OCI-LY1 (cell line): ENCODE measurements at regions not wholly inside any gene's neighbourhood (a gene's known extent, or its start where the extent isn't known, plus 50 kb on each side); places are given as distances from the start of the nearest gene placed in this dataset.

Experiments used
- H2AFZ ChIP-seq: fragments of 200-600 bp; sonication (generic), shearing (Covaris generic); 2 replicates; pipeline ENCODE4 v1.6.0; 2014; ENCODE audit warnings: antibody characterized with exemption, mild to moderate bottlenecking, low read length
- H3F3A ChIP-seq: fragments of 200-600 bp; sonication (generic), shearing (Covaris generic); 2 replicates; pipeline ENCODE4 v1.6.0; 2014; ENCODE audit warnings: mild to moderate bottlenecking, antibody characterized with exemption, low read length, moderate library complexity; ENCODE audit not compliant: insufficient read depth
- H3K27ac ChIP-seq: fragments of 200-600 bp; sonication (generic); 2 replicates; pipeline ENCODE4 v1.5.1; 2014; ENCODE audit warnings: low read length, mixed run types, mild to moderate bottlenecking, low read depth; ENCODE audit not compliant: poor library complexity, severe bottlenecking
- H3K27me3 ChIP-seq: fragments of 200-600 bp; sonication (generic); 2 replicates; pipeline ENCODE4 v1.6.0; 2014; ENCODE audit warnings: antibody characterized with exemption, mild to moderate bottlenecking, low read length, moderate library complexity; ENCODE audit not compliant: insufficient read depth
- H3K36me3 ChIP-seq: fragments of 200-600 bp; sonication (generic); 2 replicates; pipeline ENCODE4 v1.6.1; 2014; ENCODE audit warnings: mild to moderate bottlenecking, antibody characterized with exemption, low read length, moderate library complexity, mixed read lengths; ENCODE audit not compliant: insufficient read depth
- H3K4me1 ChIP-seq: fragments of 200-600 bp; sonication (generic); 2 replicates; pipeline ENCODE4 v1.5.1; 2014; ENCODE audit warnings: mild to moderate bottlenecking, low read length, moderate library complexity; ENCODE audit not compliant: insufficient read depth, severe bottlenecking
- H3K4me2 ChIP-seq: fragments of 200-600 bp; sonication (generic), shearing (Covaris generic); 2 replicates; pipeline ENCODE4 v1.6.1; 2014; ENCODE audit warnings: low read length
- H3K4me3 ChIP-seq: fragments of 200-600 bp; sonication (generic); 2 replicates; pipeline ENCODE4 v1.5.1; 2014; ENCODE audit warnings: low read length, low read depth, mild to moderate bottlenecking, mixed read lengths; ENCODE audit not compliant: poor library complexity, severe bottlenecking
- H3K79me2 ChIP-seq: fragments of 200-600 bp; shearing (Covaris generic); 2 replicates; pipeline ENCODE4 v1.6.1; 2016; ENCODE audit warnings: mixed run types, low read length, mixed read lengths; ENCODE audit not compliant: insufficient read depth
- H3K9ac ChIP-seq: fragments of 200-600 bp; sonication (generic), shearing (Covaris generic); 2 replicates; pipeline ENCODE4 v1.6.1; 2014; ENCODE audit warnings: mild to moderate bottlenecking, low read length, mixed read lengths
- H3K9me2 ChIP-seq: fragments of 200-600 bp; sonication (generic), shearing (Covaris generic); 2 replicates; pipeline ENCODE4 v1.6.1; 2014; ENCODE audit warnings: low read depth, mild to moderate bottlenecking, low read length, mixed read lengths
- H3K9me3 ChIP-seq: fragments of 200-600 bp; shearing (Covaris generic); 2 replicates; pipeline ENCODE4 v1.6.1; 2014; ENCODE audit warnings: low read length, mixed read lengths
- H4K20me1 ChIP-seq: fragments of 200-600 bp; sonication (generic), shearing (Covaris generic); 2 replicates; pipeline ENCODE4 v1.6.0; 2016; ENCODE audit warnings: mild to moderate bottlenecking, low read length; ENCODE audit not compliant: insufficient read depth
- CTCF ChIP-seq: fragments of 200-600 bp; sonication (generic), shearing (Covaris generic); IDR thresholded peaks from 2 replicates; pipeline ENCODE4 v1.5.1; 2017; ENCODE audit warnings: mild to moderate bottlenecking, antibody characterized with exemption, low read length, moderate library complexity, mixed read lengths
- EZH2 ChIP-seq: fragments of 200-600 bp; sonication (generic), shearing (Covaris generic); IDR thresholded peaks from 2 replicates; pipeline ENCODE4 v1.8.0; 2017; ENCODE audit warnings: borderline replicate concordance, mixed run types, mild to moderate bottlenecking, antibody characterized with exemption, low read length, moderate library complexity, mixed read lengths

- Histone ChIP-seq H3K27ac (no peak overlapping the region), H3K79me2 (no peaks in the 10 kb centered on the region), H3K4me2 (no peak overlapping the region), H3K4me3 (no peak overlapping the region), H3F3A (no peaks in the 10 kb centered on the region), H3K27me3 (no peaks in the 10 kb centered on the region), H3K9me2 (no peaks in the 10 kb centered on the region), H3K9me3 (no peaks in the 10 kb centered on the region), H3K9ac (no peak overlapping the region), H4K20me1 (no peaks in the 10 kb centered on the region), H3K36me3 (no peaks in the 10 kb centered on the region), H2AFZ (no peak overlapping the region), H3K4me1 (no peaks in the 10 kb centered on the region)
- TF ChIP-seq CTCF = no peak
- TF ChIP-seq EZH2 = no peak
Measured at GRCh38 chr4:114191496-114191895, 212.0 kb upstream of the ARSJ start.

GRCh38 chr4:114192854-114193253 is 213.4 kb upstream of the ARSJ start:
- Histone ChIP-seq H4K20me1 (no peaks in the 10 kb centered on the region), H3K4me1 (no peaks in the 10 kb centered on the region)

GRCh38 chr4:114193624-114194399 is 214.4 kb upstream of the ARSJ start:
- Histone ChIP-seq H3K4me1 (no peaks in the 10 kb centered on the region), H3K27ac (no peak overlapping the region), H4K20me1 (no peaks in the 10 kb centered on the region), H3K27me3 (no peaks in the 10 kb centered on the region), H3K9ac (no peak overlapping the region), H3K4me2 (no peak overlapping the region), H2AFZ (no peak overlapping the region), H3F3A (no peaks in the 10 kb centered on the region), H3K79me2 (no peaks in the 10 kb centered on the region), H3K9me2 (no peaks in the 10 kb centered on the region), H3K36me3 (no peaks in the 10 kb centered on the region), H3K9me3 (no peaks in the 10 kb centered on the region), H3K4me3 (no peak overlapping the region)
- TF ChIP-seq CTCF (no peak), EZH2 (no peak)

More at GRCh38 chr4:114192854-114193253, 213.4 kb upstream of the ARSJ start:
- no peak overlapping the region for H2AFZ ChIP-seq
- H3K4me2 ChIP-seq = no peak overlapping the region
- H3K79me2 ChIP-seq = no peaks in the 10 kb centered on the region
- TF ChIP-seq CTCF (no peak), EZH2 (no peak)
- H3K36me3 ChIP-seq = no peaks in the 10 kb centered on the region
- no peaks in the 10 kb centered on the region for H3K27me3 ChIP-seq
- no peak overlapping the region for H3K27ac ChIP-seq
- no peak overlapping the region for H3K9ac ChIP-seq
- H3K9me3 ChIP-seq = no peaks in the 10 kb centered on the region
- H3K4me3 ChIP-seq = no peak overlapping the region
- no peaks in the 10 kb centered on the region for H3K9me2 ChIP-seq
- H3F3A ChIP-seq = no peaks in the 10 kb centered on the region
